ENCODE measurements at regions not wholly inside any gene's neighbourhood (a gene's known extent, or its start where the extent isn't known, plus 50 kb on each side); places are given as distances from the start of the nearest gene placed in this dataset.

GRCh38 chr2:194294156-194294555 is 1362.9 kb upstream of the SLC39A10 start (continued):
- TF ChIP-seq EZH2phosphoT487 (IDR thresholded peaks at IDR 0.05; ENCODE audit: borderline replicate concordance) = no peak
- no peak for TF ChIP-seq CEBPB (IDR thresholded peaks at IDR 0.05; ENCODE audit: low read depth)
- TF ChIP-seq EZH2 (IDR thresholded peaks at IDR 0.05) = no peak

- DNase-seq (ENCODE audit: low read depth, low spot score) (no peak), ATAC-seq (no peak)
- no peaks in the 10 kb centered on the region for H3K36me3 ChIP-seq (ENCODE audit: control insufficient read depth in 1 of 2, insufficient read depth in 2 of 2, low read length in 2 of 2)
- no TSS peak for BruUV-seq (replicated peaks)
- H3K27me3 ChIP-seq (ENCODE audit: insufficient read depth, low read length) = no peaks in the 10 kb centered on the region
- no peaks in the 10 kb centered on the region for H4K20me1 ChIP-seq (ENCODE audit: insufficient read depth)
- no peak overlapping the region for H3K27ac ChIP-seq (ENCODE audit: low read depth, low read length)
- H3K4me2 ChIP-seq (ENCODE audit: low read length) = no peak overlapping the region
- ChIA-PET POLR2A (no interaction called here), CTCF (no interaction called here), RAD21 (ENCODE audit: low non-redundant PET in 1 of 2, low total read pairs in 2 of 2, uncharacterized antibody in 2 of 2, unreplicated experiment in 2 of 2) (no interaction called here)
- no peaks in the 10 kb centered on the region for H3K4me1 ChIP-seq (ENCODE audit: control insufficient read depth in 1 of 2, insufficient read depth in 2 of 2, low read length in 2 of 2)
- no peak overlapping the region for H3K9ac ChIP-seq (ENCODE audit: low read length)
- no peaks in the 10 kb centered on the region for H3K9me3 ChIP-seq (ENCODE audit: control insufficient read depth in 1 of 2, insufficient read depth in 1 of 2, low read depth in 1 of 2, low read length in 2 of 2)
- no peak overlapping the region for H2AFZ ChIP-seq (ENCODE audit: low read depth, low read length, poor library complexity, severe bottlenecking)
- no peaks in the 10 kb centered on the region for H3K79me2 ChIP-seq (ENCODE audit: insufficient read depth, low read length)
- H3K4me3 ChIP-seq (replicated peaks in 1 of 2; ENCODE audit: low read depth in 1 of 2, low read length in 2 of 2) = no peak overlapping the region
- H3K9me2 ChIP-seq (ENCODE audit: insufficient read depth) = no peaks in the 10 kb centered on the region
- no peak for TF ChIP-seq RAD21 (IDR thresholded peaks at IDR 0.05; ENCODE audit: low read depth)
- TF ChIP-seq EGR1 (IDR thresholded peaks at IDR 0.05; ENCODE audit: low read depth) = no peak
- TF ChIP-seq REST (IDR thresholded peaks at IDR 0.05; ENCODE audit: low read depth) = no peak
- no peak for TF ChIP-seq SIN3A (IDR thresholded peaks at IDR 0.05; ENCODE audit: low read depth)
- no peak for TF ChIP-seq POLR2AphosphoS5 (IDR thresholded peaks at IDR 0.05; ENCODE audit: low read depth, low read length)
- intact Hi-C loops (cut with micrococcal nuclease) = no loop called here
Measured at GRCh38 chr2:194291104-194291503, 1365.9 kb upstream of the SLC39A10 start.

Measured in HCT116 (cell line).